Esophagus (tissue), 2 donors: ENCODE measurements at regions not wholly inside any gene's neighbourhood (a gene's known extent, or its start where the extent isn't known, plus 50 kb on each side); places are given as distances from the start of the nearest gene placed in this dataset.

ENCODE experiments used
- H3K27ac ChIP-seq, 2 donors: one replicate each; pipeline ENCODE4 v1.5.1; 2013; ENCODE audit warnings: low read depth in 2 of 2, mild to moderate bottlenecking in 2 of 2, inconsistent platforms in 1 of 2, low read length in 1 of 2, moderate library complexity in 1 of 2
- H3K27me3 ChIP-seq, 2 donors: one replicate each; pipeline ENCODE4 v1.6.1; 2013; ENCODE audit warnings: low read length in 2 of 2, control low read depth in 1 of 2, mild to moderate bottlenecking in 1 of 2; ENCODE audit not compliant: insufficient read depth in 2 of 2, control insufficient read depth in 1 of 2
- H3K36me3 ChIP-seq, 2 donors: one replicate each; pipeline ENCODE4 v1.6.1; 2013; ENCODE audit warnings: low read length in 1 of 2; ENCODE audit not compliant: control insufficient read depth in 2 of 2, insufficient read depth in 2 of 2
- H3K4me1 ChIP-seq, 2 donors: one replicate each; pipeline ENCODE4 v1.6.1; 2013; ENCODE audit warnings: low read length in 1 of 2; ENCODE audit not compliant: control insufficient read depth in 2 of 2, insufficient read depth in 2 of 2
- H3K4me3 ChIP-seq, 2 donors: one replicate each; pipeline ENCODE4 v1.5.1; 2013; ENCODE audit warnings: low read length in 2 of 2, mild to moderate bottlenecking in 2 of 2, low read depth in 1 of 2, moderate library complexity in 1 of 2
- H3K9me3 ChIP-seq, 2 donors: one replicate each; pipeline ENCODE4 v1.6.1; 2013; ENCODE audit warnings: mild to moderate bottlenecking in 2 of 2, low read depth in 1 of 2, low read length in 1 of 2, moderate library complexity in 1 of 2; ENCODE audit not compliant: control insufficient read depth in 2 of 2, insufficient read depth in 1 of 2
- WGBS, 2 donors: extraction: QIAGEN DNeasy Blood & Tissue Kit; methylation state at CpG; one replicate each; pipeline ENCODE4 v1.1.7; 2013; 5-methylcytosine and 5-hydroxymethylcytosine counted together
- donor health status: healthy with polysubstance abuse.
- donor health status: Bipolar disorder and iron deficiency.

- Histone ChIP-seq H3K4me1 (no peaks in the 10 kb centered on the region), H3K4me3 (no peak overlapping the region), H3K27ac (no peak overlapping the region), H3K9me3 (peaks cover 0 to 2% of the 10 kb centered on the region in 2 donors), H3K27me3 (no peaks in the 10 kb centered on the region), H3K36me3 (no peaks in the 10 kb centered on the region)
- 85 to 86% methylated on average over 3 of the region's 3 CpGs for WGBS, 2 donors
Observed at GRCh38 chr1:72930528-72930927, 648.2 kb upstream of the NEGR1 start.

GRCh38 chr1:72918940-72919339 is 636.6 kb upstream of the NEGR1 start:
- no peak overlapping the region for H3K4me3 ChIP-seq
- H3K9me3 ChIP-seq = no peaks in the 10 kb centered on the region
- no peak overlapping the region for H3K27ac ChIP-seq
- 45 to 48% methylated on average over 4 of the region's 4 CpGs for WGBS, 2 donors
- H3K36me3 ChIP-seq = no peaks in the 10 kb centered on the region
- H3K4me1 ChIP-seq = no peaks in the 10 kb centered on the region
- H3K27me3 ChIP-seq = no peaks in the 10 kb centered on the region

GRCh38 chr1:72917920-72918319 is 635.6 kb upstream of the NEGR1 start:
- Histone ChIP-seq H3K36me3 (no peaks in the 10 kb centered on the region), H3K9me3 (no peaks in the 10 kb centered on the region), H3K27ac (no peak overlapping the region), H3K4me1 (no peaks in the 10 kb centered on the region), H3K4me3 (no peak overlapping the region), H3K27me3 (no peaks in the 10 kb centered on the region)
- 90 to 92% methylated on average over 1 of the region's 1 CpG for WGBS, 2 donors

GRCh38 chr1:72915581-72915980 is 633.2 kb upstream of the NEGR1 start:
- Histone ChIP-seq H3K27me3 (no peaks in the 10 kb centered on the region), H3K4me3 (no peak overlapping the region), H3K9me3 (no peaks in the 10 kb centered on the region), H3K27ac (no peak overlapping the region), H3K4me1 (no peaks in the 10 kb centered on the region), H3K36me3 (no peaks in the 10 kb centered on the region)
- WGBS, 2 donors = 44 to 45% methylated on average over 5 to 6 of the region's 6 CpGs

GRCh38 chr1:72911656-72912055 is 629.3 kb upstream of the NEGR1 start:
- Histone ChIP-seq H3K9me3 (no peaks in the 10 kb centered on the region), H3K27ac (no peak overlapping the region), H3K4me3 (no peak overlapping the region), H3K27me3 (no peaks in the 10 kb centered on the region), H3K36me3 (no peaks in the 10 kb centered on the region), H3K4me1 (no peaks in the 10 kb centered on the region)
- 67 to 68% methylated on average over 3 of the region's 3 CpGs for WGBS, 2 donors

DNA sequence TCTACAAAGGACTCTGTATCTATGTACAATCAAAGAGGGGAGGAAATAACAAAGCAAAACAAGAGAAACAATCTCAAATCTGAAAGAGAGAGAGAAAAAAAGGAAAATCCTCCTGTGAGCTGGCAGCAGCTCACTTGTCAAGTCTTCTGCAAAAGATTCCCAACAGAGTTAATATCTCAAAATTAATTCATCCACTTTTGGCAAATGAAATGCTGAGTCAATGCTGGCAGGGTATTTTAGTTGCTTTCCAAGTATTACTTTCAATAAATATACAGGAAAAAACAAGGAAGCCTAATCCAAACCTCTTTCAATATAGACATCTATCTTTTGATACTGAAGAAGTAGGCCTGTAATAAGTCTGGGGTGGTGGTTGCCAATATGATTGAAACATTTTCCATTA is 613.9 kb upstream of the NEGR1 start:
- H3K4me1 ChIP-seq = no peaks in the 10 kb centered on the region
- no peak overlapping the region for H3K4me3 ChIP-seq
- no peaks in the 10 kb centered on the region for H3K27me3 ChIP-seq
- H3K9me3 ChIP-seq = peaks cover 0 to 2% of the 10 kb centered on the region in 2 donors
- H3K27ac ChIP-seq = no peak overlapping the region
- H3K36me3 ChIP-seq = no peaks in the 10 kb centered on the region

- Histone ChIP-seq H3K27ac (no peak overlapping the region), H3K27me3 (no peaks in the 10 kb centered on the region), H3K36me3 (no peaks in the 10 kb centered on the region), H3K4me3 (no peak overlapping the region), H3K9me3 (peaks cover 0 to 2% of the 10 kb centered on the region in 2 donors), H3K4me1 (no peaks in the 10 kb centered on the region)
- 44 to 45% methylated on average over 1 of the region's 1 CpG for WGBS, 2 donors
Observed at GRCh38 chr1:72892461-72892860, 610.1 kb upstream of the NEGR1 start.

GRCh38 chr1:72891976-72892375 is 609.6 kb upstream of the NEGR1 start:
- Histone ChIP-seq H3K27ac (no peak overlapping the region), H3K9me3 (peaks cover 0 to 2% of the 10 kb centered on the region in 2 donors), H3K4me3 (no peak overlapping the region), H3K4me1 (no peaks in the 10 kb centered on the region), H3K27me3 (no peaks in the 10 kb centered on the region), H3K36me3 (no peaks in the 10 kb centered on the region)
- WGBS, 2 donors = 58 to 72% methylated on average over 6 of the region's 6 CpGs

GRCh38 chr1:72885841-72886240 is 603.5 kb upstream of the NEGR1 start:
- Histone ChIP-seq H3K4me1 (no peaks in the 10 kb centered on the region), H3K27ac (no peak overlapping the region), H3K36me3 (no peaks in the 10 kb centered on the region), H3K27me3 (no peaks in the 10 kb centered on the region), H3K4me3 (no peak overlapping the region), H3K9me3 (no peaks in the 10 kb centered on the region)
- 28 to 48% methylated on average over 1 of the region's 1 CpG for WGBS, 2 donors

- Histone ChIP-seq H3K27me3 (no peaks in the 10 kb centered on the region), H3K4me1 (no peaks in the 10 kb centered on the region), H3K9me3 (no peaks in the 10 kb centered on the region), H3K36me3 (no peaks in the 10 kb centered on the region), H3K4me3 (no peak overlapping the region), H3K27ac (no peak overlapping the region)
- 22 to 38% methylated on average over 1 of the region's 1 CpG for WGBS, 2 donors
Observed at GRCh38 chr1:72885017-72885416, 602.7 kb upstream of the NEGR1 start.
